ENCODE measurements at regions not wholly inside any gene's neighbourhood (a gene's known extent, or its start where the extent isn't known, plus 50 kb on each side); places are given as distances from the start of the nearest gene placed in this dataset.

GRCh38 chr16:87239545-87239944, 77.6 kb downstream of the C16orf95 start:
- no peak for DNase-seq

- no peak for DNase-seq
Observed at GRCh38 chr16:87240211-87241136, 76.7 kb downstream of the C16orf95 start.

GRCh38 chr16:87241137-87241771, 75.9 kb downstream of the C16orf95 start:
- no peak for DNase-seq

GRCh38 chr16:87243478-87243877, 73.7 kb downstream of the C16orf95 start:
- DNase-seq: no peak

GRCh38 chr16:87244636-87245197, 72.5 kb downstream of the C16orf95 start:
- no peak for DNase-seq

- no peak for DNase-seq
Observed at GRCh38 chr16:87245511-87245910, 71.7 kb downstream of the C16orf95 start.

- no peak for DNase-seq
Observed at GRCh38 chr16:87246269-87247065, 70.7 kb downstream of the C16orf95 start.

GRCh38 chr16:87248714-87249113, 68.5 kb downstream of the C16orf95 start:
- DNase-seq: no peak

- no peak for DNase-seq
Observed at GRCh38 chr16:87249425-87249824, 67.8 kb downstream of the C16orf95 start.

- no peak for DNase-seq
Observed at GRCh38 chr16:87250431-87250960, 66.7 kb downstream of the C16orf95 start.

GRCh38 chr16:87252269-87252970, 64.8 kb downstream of the C16orf95 start:
- DNase-seq: no peak

Measured in suppressor macrophage (primary cell).